Mesothelial cell of epicardium (in vitro differentiated cells): ENCODE measurements at regions not wholly inside any gene's neighbourhood (a gene's known extent, or its start where the extent isn't known, plus 50 kb on each side); places are given as distances from the start of the nearest gene placed in this dataset.

Experiments
- DNase-seq, 2 experiments: peaks; one replicate each; pipeline ENCODE4 v3.0.0; 2021; ENCODE audit warnings: low spot score in 2 of 2; ENCODE audit not compliant: unreplicated experiment in 2 of 2
- H3K27ac Mint-ChIP-seq: 2 replicates; pipeline ENCODE4 v1.8.0; 2021; ENCODE audit warnings: mixed read lengths
- H3K27me3 Mint-ChIP-seq: 2 replicates; pipeline ENCODE4 v1.8.0; 2021; ENCODE audit warnings: low read depth, mixed read lengths
- H3K36me3 Mint-ChIP-seq: 2 replicates; pipeline ENCODE4 v1.8.0; 2021; ENCODE audit warnings: mixed read lengths
- H3K4me1 Mint-ChIP-seq: 2 replicates; pipeline ENCODE4 v1.8.0; 2021; ENCODE audit warnings: mixed read lengths
- H3K4me3 Mint-ChIP-seq: 2 replicates; pipeline ENCODE4 v1.8.0; 2021; ENCODE audit warnings: mild to moderate bottlenecking, moderate library complexity, mixed read lengths
- H3K9me3 Mint-ChIP-seq: 2 replicates; pipeline ENCODE4 v1.8.0; 2021; ENCODE audit warnings: mixed read lengths
- TF ChIP-seq, protein P1 (sequence below): fragments of 200-600 bp; sonication (generic); IDR thresholded peaks from one replicate; pipeline ENCODE4 v1.5.0; 2021; ENCODE audit warnings: antibody characterized with exemption; ENCODE audit not compliant: unreplicated experiment

DNA sequence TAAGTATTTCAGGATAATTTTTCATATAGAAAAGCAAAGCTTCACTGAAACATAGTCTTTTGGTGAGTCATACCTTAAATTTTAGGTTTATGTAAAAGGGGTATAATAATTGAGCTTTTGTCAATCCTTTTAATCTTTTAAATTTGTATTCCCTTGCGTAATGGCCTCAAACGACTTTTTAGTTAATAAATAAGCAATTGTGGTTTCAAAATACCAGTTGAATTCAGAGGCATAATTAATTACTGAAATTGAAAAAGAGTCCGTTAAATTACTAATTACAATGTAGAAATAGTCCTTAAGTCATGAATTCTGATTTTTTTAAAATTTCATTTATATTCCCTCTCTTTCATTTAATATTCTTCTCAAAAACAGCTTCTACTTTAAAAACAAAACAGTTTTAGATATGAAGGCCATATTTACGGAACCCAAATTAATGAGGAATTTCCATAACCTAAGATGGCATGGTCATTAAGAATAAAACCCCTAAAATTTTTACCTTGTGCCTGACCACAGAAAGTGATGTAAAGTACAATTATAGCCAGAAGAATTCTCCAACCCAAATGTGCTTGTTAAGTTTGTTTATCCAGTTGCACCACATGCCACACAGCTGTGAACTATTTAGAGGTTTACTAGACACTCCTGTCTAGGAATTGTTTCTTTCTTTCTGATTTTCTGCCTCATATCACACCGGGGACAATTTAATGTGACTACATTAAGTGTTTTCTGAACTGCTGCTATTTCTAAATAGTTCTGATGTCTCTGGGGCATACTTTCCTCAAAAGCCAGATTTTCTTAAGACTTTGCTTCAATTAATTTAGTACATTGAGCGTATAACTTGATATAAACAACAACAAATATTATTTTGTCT is 60.7 kb upstream of the ITGA4 start:
- TF ChIP-seq, protein P1, sequence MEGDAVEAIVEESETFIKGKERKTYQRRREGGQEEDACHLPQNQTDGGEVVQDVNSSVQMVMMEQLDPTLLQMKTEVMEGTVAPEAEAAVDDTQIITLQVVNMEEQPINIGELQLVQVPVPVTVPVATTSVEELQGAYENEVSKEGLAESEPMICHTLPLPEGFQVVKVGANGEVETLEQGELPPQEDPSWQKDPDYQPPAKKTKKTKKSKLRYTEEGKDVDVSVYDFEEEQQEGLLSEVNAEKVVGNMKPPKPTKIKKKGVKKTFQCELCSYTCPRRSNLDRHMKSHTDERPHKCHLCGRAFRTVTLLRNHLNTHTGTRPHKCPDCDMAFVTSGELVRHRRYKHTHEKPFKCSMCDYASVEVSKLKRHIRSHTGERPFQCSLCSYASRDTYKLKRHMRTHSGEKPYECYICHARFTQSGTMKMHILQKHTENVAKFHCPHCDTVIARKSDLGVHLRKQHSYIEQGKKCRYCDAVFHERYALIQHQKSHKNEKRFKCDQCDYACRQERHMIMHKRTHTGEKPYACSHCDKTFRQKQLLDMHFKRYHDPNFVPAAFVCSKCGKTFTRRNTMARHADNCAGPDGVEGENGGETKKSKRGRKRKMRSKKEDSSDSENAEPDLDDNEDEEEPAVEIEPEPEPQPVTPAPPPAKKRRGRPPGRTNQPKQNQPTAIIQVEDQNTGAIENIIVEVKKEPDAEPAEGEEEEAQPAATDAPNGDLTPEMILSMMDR = no peak
- Mint-ChIP-seq H3K27ac (no peak overlapping the region), H3K9me3 (no peaks in the 10 kb centered on the region), H3K4me3 (no peak overlapping the region), H3K4me1 (peaks cover 8% of the 10 kb centered on the region), H3K36me3 (no peaks in the 10 kb centered on the region), H3K27me3 (no peaks in the 10 kb centered on the region)
- no peak for DNase-seq

DNA sequence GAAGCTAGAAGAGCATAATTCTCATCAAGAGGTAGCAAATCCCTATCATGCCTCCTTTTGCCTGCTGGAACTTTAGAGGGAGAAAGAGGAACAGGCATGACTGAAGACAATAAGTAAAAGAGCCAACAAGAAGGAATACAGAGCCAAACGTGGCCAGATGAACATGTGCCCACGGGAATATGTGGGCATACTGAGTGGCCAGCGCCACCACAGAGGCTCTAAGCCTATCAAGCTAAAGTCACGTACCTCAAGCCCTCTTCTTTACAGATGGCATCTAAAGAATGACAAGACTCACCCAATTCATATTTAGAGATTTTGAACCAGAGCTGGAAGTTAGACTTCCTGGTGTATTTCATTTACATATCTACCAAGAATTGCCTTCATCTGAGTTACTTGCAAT is 59.9 kb upstream of the ITGA4 start:
- Mint-ChIP-seq H3K36me3 (no peaks in the 10 kb centered on the region), H3K4me3 (no peak overlapping the region), H3K9me3 (no peaks in the 10 kb centered on the region), H3K27me3 (no peaks in the 10 kb centered on the region), H3K27ac (no peak overlapping the region), H3K4me1 (peaks cover 8% of the 10 kb centered on the region)
- TF ChIP-seq, protein P1 = no peak
- no peak for DNase-seq

DNA sequence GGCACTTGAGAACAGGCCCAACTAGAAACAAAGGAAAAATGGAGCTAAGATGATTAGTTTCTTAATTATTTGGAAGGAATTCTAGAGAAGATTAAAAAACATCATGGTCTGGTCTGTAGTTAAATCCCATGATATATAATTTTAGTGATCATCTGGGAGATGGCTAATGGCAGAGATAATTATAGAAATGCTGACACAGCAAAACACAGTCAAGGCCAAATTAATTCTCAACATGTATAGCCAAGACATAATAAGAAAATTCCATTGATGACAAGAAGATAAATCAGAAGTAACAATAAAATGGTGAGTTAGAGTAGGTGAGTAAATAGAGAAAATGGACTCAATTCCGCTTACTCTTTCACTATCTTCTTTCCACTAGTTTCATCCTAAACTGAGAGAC is 59.2 kb upstream of the ITGA4 start:
- H3K27ac Mint-ChIP-seq = no peak overlapping the region

DNA sequence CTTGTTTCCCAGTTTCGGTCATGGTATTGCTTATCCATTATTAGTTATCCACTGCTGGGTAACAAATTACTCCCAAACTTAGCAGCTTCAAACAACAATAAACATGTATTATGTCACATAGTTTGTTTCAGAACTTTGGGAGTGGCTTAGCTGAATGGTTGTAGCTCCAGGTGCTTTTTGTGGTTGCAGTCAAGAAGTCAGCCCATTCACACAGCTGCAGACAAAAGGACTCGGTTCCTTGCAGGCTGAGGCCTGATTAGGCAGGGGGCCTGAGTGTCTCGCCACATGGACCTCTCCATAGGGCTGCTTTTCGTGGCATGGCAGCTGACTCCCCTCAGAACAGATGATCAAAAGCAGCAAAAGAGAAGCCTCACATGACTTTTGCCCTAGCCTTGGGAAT is 58.2 kb upstream of the ITGA4 start:
- TF ChIP-seq, protein P1 = no peak
- H3K4me3 Mint-ChIP-seq = no peak overlapping the region

More for the DNA sequence above, 59.2 kb upstream of the ITGA4 start:
- no peak overlapping the region for H3K4me3 Mint-ChIP-seq
- no peaks in the 10 kb centered on the region for H3K9me3 Mint-ChIP-seq
- DNase-seq = no peak
- no peaks in the 10 kb centered on the region for H3K36me3 Mint-ChIP-seq
- TF ChIP-seq, protein P1 = no peak
- peaks cover 8% of the 10 kb centered on the region for H3K4me1 Mint-ChIP-seq
- H3K27me3 Mint-ChIP-seq = no peaks in the 10 kb centered on the region

DNA sequence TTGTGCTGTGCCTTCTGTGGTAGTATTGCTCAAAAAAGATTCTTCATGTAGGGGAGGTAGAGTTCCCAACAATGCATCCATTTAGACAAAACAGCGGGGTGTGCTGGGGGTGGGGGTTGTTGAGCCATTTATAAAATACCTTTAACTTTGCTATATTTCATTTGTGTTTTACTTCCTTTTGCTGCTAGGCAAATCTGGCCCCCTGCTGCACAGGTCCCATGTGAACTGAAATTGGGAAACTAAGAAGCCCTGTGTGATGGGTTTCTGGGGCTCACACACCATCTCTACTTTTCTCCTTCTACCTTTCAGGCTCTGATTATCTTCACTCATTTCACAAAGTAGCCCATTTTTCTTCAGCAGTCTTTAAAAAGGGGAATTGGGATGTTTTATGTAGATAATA is 52.7 kb upstream of the ITGA4 start:
- TF ChIP-seq, protein P1 = no peak
- H3K27me3 Mint-ChIP-seq = peaks cover 5% of the 10 kb centered on the region
- H3K4me1 Mint-ChIP-seq = no peaks in the 10 kb centered on the region
- H3K4me3 Mint-ChIP-seq = no peak overlapping the region
- H3K9me3 Mint-ChIP-seq = no peaks in the 10 kb centered on the region
- no peaks in the 10 kb centered on the region for H3K36me3 Mint-ChIP-seq
- DNase-seq = no peak
- no peak overlapping the region for H3K27ac Mint-ChIP-seq

More for the DNA sequence above, 58.2 kb upstream of the ITGA4 start:
- no peaks in the 10 kb centered on the region for H3K36me3 Mint-ChIP-seq
- H3K27ac Mint-ChIP-seq = no peak overlapping the region
- no peak for DNase-seq
- H3K27me3 Mint-ChIP-seq = no peaks in the 10 kb centered on the region
- no peaks in the 10 kb centered on the region for H3K9me3 Mint-ChIP-seq
- H3K4me1 Mint-ChIP-seq = peaks cover 8% of the 10 kb centered on the region
